ENCODE measurements at regions not wholly inside any gene's neighbourhood (a gene's known extent, or its start where the extent isn't known, plus 50 kb on each side); places are given as distances from the start of the nearest gene placed in this dataset.

DNA sequence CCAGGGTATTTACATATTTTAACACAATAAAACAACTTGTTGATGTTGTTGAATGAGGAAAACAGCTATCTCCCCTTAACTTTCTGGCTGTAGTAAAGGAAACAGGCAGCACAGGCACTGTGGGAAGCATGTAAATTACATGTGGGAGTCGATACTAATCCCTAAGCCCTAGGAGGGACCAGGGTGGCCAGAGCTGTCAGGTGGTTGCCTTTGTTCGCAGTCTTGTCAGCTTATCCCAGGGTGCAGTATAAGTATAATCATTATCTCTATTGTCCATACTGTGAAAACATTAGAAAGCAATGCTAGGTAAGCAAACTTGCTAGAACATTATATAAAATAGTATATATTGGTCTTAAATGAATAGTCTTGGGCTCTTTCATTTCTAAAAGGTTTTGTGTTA is 125.6 kb upstream of the RPS23 start:
- Histone ChIP-seq H3K4me3 (no peak overlapping the region), H3K4me1 (ENCODE audit: control insufficient read depth in 5 of 5, insufficient read depth in 5 of 5, low read length in 5 of 5) (peaks cover 0 to 8% (median 3%) of the 10 kb centered on the region in 5 donors), H3K27me3 (ENCODE audit: control insufficient read depth in 3 of 3, insufficient read depth in 3 of 3, low read length in 2 of 3) (no peaks in the 10 kb centered on the region), H3K9me3 (ENCODE audit: control insufficient read depth in 4 of 4, insufficient read depth in 3 of 4, low read length in 3 of 4) (peaks cover 0 to 9% (median 5%) of the 10 kb centered on the region in 4 donors), H3K9ac (ENCODE audit: insufficient read depth in 1 of 2, low read length in 2 of 2) (no peak overlapping the region), H3K27ac (ENCODE audit: low read depth in 1 of 2, low read length in 1 of 2) (no peak overlapping the region), H3K36me3 (ENCODE audit: control insufficient read depth in 4 of 4, insufficient read depth in 4 of 4, low read length in 4 of 4) (no peaks in the 10 kb centered on the region)
- TF ChIP-seq, protein P1, sequence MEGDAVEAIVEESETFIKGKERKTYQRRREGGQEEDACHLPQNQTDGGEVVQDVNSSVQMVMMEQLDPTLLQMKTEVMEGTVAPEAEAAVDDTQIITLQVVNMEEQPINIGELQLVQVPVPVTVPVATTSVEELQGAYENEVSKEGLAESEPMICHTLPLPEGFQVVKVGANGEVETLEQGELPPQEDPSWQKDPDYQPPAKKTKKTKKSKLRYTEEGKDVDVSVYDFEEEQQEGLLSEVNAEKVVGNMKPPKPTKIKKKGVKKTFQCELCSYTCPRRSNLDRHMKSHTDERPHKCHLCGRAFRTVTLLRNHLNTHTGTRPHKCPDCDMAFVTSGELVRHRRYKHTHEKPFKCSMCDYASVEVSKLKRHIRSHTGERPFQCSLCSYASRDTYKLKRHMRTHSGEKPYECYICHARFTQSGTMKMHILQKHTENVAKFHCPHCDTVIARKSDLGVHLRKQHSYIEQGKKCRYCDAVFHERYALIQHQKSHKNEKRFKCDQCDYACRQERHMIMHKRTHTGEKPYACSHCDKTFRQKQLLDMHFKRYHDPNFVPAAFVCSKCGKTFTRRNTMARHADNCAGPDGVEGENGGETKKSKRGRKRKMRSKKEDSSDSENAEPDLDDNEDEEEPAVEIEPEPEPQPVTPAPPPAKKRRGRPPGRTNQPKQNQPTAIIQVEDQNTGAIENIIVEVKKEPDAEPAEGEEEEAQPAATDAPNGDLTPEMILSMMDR (IDR thresholded peaks at IDR 0.05; ENCODE audit: control extremely low read depth, extremely low read depth), result no peak
- ATAC-seq (ENCODE audit: insufficient read depth, low FRiP score) (no peak), DNase-seq (no peak)
- 90 to 100% methylated on average over 2 of the region's 2 CpGs for WGBS, 2 donors

GRCh38 chr5:82403026-82403425 is 124.9 kb upstream of the RPS23 start:
- Histone ChIP-seq H3K27me3 (ENCODE audit: control insufficient read depth in 3 of 3, insufficient read depth in 3 of 3, low read length in 2 of 3) (no peaks in the 10 kb centered on the region), H3K9me3 (ENCODE audit: control insufficient read depth in 4 of 4, insufficient read depth in 3 of 4, low read length in 3 of 4) (peaks cover 0 to 9% (median 5%) of the 10 kb centered on the region in 4 donors), H3K9ac (ENCODE audit: insufficient read depth in 1 of 2, low read length in 2 of 2) (no peak overlapping the region), H3K4me3 (no peak overlapping the region), H3K27ac (ENCODE audit: low read depth in 1 of 2, low read length in 1 of 2) (no peak overlapping the region), H3K4me1 (ENCODE audit: control insufficient read depth in 5 of 5, insufficient read depth in 5 of 5, low read length in 5 of 5) (peaks cover 0 to 8% (median 3%) of the 10 kb centered on the region in 5 donors), H3K36me3 (ENCODE audit: control insufficient read depth in 4 of 4, insufficient read depth in 4 of 4, low read length in 4 of 4) (no peaks in the 10 kb centered on the region)
- DNase-seq (no peak), ATAC-seq (ENCODE audit: insufficient read depth, low FRiP score) (no peak)
- WGBS, 2 donors, result 90 to 93% methylated on average over 2 of the region's 2 CpGs
- TF ChIP-seq, protein P1 (IDR thresholded peaks at IDR 0.05; ENCODE audit: control extremely low read depth, extremely low read depth), result no peak

- Histone ChIP-seq H3K27ac (ENCODE audit: low read depth in 1 of 2, low read length in 1 of 2) (no peak overlapping the region), H3K4me1 (ENCODE audit: control insufficient read depth in 5 of 5, insufficient read depth in 5 of 5, low read length in 5 of 5) (peaks cover 0 to 7% (median 0%) of the 10 kb centered on the region in 5 donors), H3K9me3 (ENCODE audit: control insufficient read depth in 4 of 4, insufficient read depth in 3 of 4, low read length in 3 of 4) (no peaks in the 10 kb centered on the region), H3K36me3 (ENCODE audit: control insufficient read depth in 4 of 4, insufficient read depth in 4 of 4, low read length in 4 of 4) (no peaks in the 10 kb centered on the region), H3K4me3 (no peak overlapping the region), H3K27me3 (ENCODE audit: control insufficient read depth in 3 of 3, insufficient read depth in 3 of 3, low read length in 2 of 3) (no peaks in the 10 kb centered on the region), H3K9ac (ENCODE audit: insufficient read depth in 1 of 2, low read length in 2 of 2) (no peak overlapping the region)
- DNase-seq (no peak), ATAC-seq (ENCODE audit: insufficient read depth, low FRiP score) (no peak)
- WGBS, 2 donors, result 88 to 92% methylated on average over 2 of the region's 2 CpGs
- TF ChIP-seq, protein P1 (IDR thresholded peaks at IDR 0.05; ENCODE audit: control extremely low read depth, extremely low read depth), result no peak
Observed at GRCh38 chr5:82399111-82399510, 121.0 kb upstream of the RPS23 start.

DNA sequence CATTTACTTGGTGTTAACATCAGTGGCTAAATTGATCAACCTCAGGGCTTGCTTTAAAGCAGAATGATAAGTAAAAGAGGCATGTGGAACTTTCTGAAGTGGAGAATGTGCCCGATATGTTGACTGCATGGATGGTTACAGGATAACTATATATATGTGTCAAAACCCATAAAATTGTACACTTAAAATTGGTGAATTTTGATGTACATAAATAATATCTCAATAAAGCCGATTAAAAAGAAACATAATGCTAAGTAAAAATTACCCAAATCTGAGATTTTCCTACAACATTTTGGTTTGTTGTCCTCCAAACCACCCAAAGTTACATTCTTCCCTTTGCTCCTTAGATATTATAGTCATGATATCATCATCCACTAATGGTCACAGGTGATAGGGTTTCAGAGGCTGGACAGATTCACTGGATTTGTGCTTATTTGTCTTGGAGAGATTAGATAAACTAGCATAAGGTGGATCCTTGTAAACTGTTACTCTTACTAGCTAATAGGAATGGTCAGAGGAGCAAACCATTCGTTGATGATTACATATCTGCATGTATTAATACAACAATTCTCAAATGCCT is 119.7 kb upstream of the RPS23 start:
- no peak overlapping the region for H3K9ac ChIP-seq (ENCODE audit: insufficient read depth in 1 of 2, low read length in 2 of 2)
- no peak overlapping the region for H3K4me3 ChIP-seq
- TF ChIP-seq, protein P1 (IDR thresholded peaks at IDR 0.05; ENCODE audit: control extremely low read depth, extremely low read depth), result no peak
- ATAC-seq (ENCODE audit: insufficient read depth, low FRiP score) (no peak), DNase-seq (no peak)
- H3K4me1 ChIP-seq (ENCODE audit: control insufficient read depth in 5 of 5, insufficient read depth in 5 of 5, low read length in 5 of 5), result peaks cover 0 to 7% (median 0%) of the 10 kb centered on the region in 5 donors
- no peaks in the 10 kb centered on the region for H3K36me3 ChIP-seq (ENCODE audit: control insufficient read depth in 4 of 4, insufficient read depth in 4 of 4, low read length in 4 of 4)
- H3K27ac ChIP-seq (ENCODE audit: low read depth in 1 of 2, low read length in 1 of 2), result no peak overlapping the region
- H3K27me3 ChIP-seq (ENCODE audit: control insufficient read depth in 3 of 3, insufficient read depth in 3 of 3, low read length in 2 of 3), result no peaks in the 10 kb centered on the region
- WGBS, 2 donors, result 97 to 98% methylated on average over 3 of the region's 3 CpGs
- H3K9me3 ChIP-seq (ENCODE audit: control insufficient read depth in 4 of 4, insufficient read depth in 3 of 4, low read length in 3 of 4), result no peaks in the 10 kb centered on the region
